ENCODE measurements at regions not wholly inside any gene's neighbourhood (a gene's known extent, or its start where the extent isn't known, plus 50 kb on each side); places are given as distances from the start of the nearest gene placed in this dataset.

GRCh38 chr11:133724116-133724515 lies 121.2 kb downstream of the SPATA19 start:
- TF ChIP-seq CTCF (IDR thresholded peaks at IDR 0.05): no peak
- DNase-seq (ENCODE audit: low spot score): no peak
- H3K4me3 ChIP-seq: no peak overlapping the region
- H3K27ac ChIP-seq: no peak overlapping the region

GRCh38 chr11:133723056-133723455 lies 122.3 kb downstream of the SPATA19 start:
- no peak for DNase-seq (ENCODE audit: low spot score)
- no peak for TF ChIP-seq CTCF (IDR thresholded peaks at IDR 0.05)
- no peak overlapping the region for H3K4me3 ChIP-seq
- no peak overlapping the region for H3K27ac ChIP-seq

- TF ChIP-seq CTCF (IDR thresholded peaks at IDR 0.05): no peak
- DNase-seq (ENCODE audit: low spot score): no peak
- Histone ChIP-seq H3K4me3 (no peak overlapping the region), H3K27ac (no peak overlapping the region)
Observed at GRCh38 chr11:133720951-133721350, 124.4 kb downstream of the SPATA19 start.

GRCh38 chr11:133719532-133720235 lies 125.6 kb downstream of the SPATA19 start:
- no peak overlapping the region for H3K4me3 ChIP-seq
- TF ChIP-seq CTCF (IDR thresholded peaks at IDR 0.05): no peak
- DNase-seq (ENCODE audit: low spot score): no peak
- no peak overlapping the region for H3K27ac ChIP-seq

GRCh38 chr11:133718831-133719230 lies 126.5 kb downstream of the SPATA19 start:
- TF ChIP-seq CTCF (IDR thresholded peaks at IDR 0.05): no peak
- no peak overlapping the region for H3K27ac ChIP-seq
- no peak for DNase-seq (ENCODE audit: low spot score)
- no peak overlapping the region for H3K4me3 ChIP-seq

- DNase-seq (ENCODE audit: low spot score): peak; percentile 60
- Histone ChIP-seq H3K27ac (no peak overlapping the region), H3K4me3 (no peak overlapping the region)
- TF ChIP-seq CTCF (IDR thresholded peaks at IDR 0.05): no peak
Observed at GRCh38 chr11:133718238-133718637, 127.1 kb downstream of the SPATA19 start.

- H3K4me3 ChIP-seq: no peak overlapping the region
- DNase-seq (ENCODE audit: low spot score): no peak
- no peak overlapping the region for H3K27ac ChIP-seq
- no peak for TF ChIP-seq CTCF (IDR thresholded peaks at IDR 0.05)
Observed at GRCh38 chr11:133716602-133717001, 128.7 kb downstream of the SPATA19 start.

Measured in coronary artery (tissue), 2 donors.